K562 (cell line): ENCODE measurements at regions not wholly inside any gene's neighbourhood (a gene's known extent, or its start where the extent isn't known, plus 50 kb on each side); places are given as distances from the start of the nearest gene placed in this dataset.

Source experiments
- ATAC-seq: fragments of 200-7000 bp; cut with Tn5 transposase; 3 replicates; pipeline ENCODE4 v1.9.1; 2020; ENCODE audit warnings: moderate library complexity
- BruUV-seq: library from RNA; stranded (reverse); fragments of 400-500 nt; replicated peaks from 2 replicates; lab custom pipeline; 2021; lab: Mats Ljungman, UMichigan
- CTCF ChIA-PET: fragments of 300-600 bp; formaldehyde crosslinking; extraction: SDS; loops from one replicate; lab custom pipeline; 2021; ENCODE audit warnings: low intra/inter-chr PET ratio; lab: Yijun Ruan, JAX
- POLR2A ChIA-PET: fragments of 300-600, 350-650 bp; sonication (Branson Sonifier 250); formaldehyde crosslinking; extraction: SDS; loops from one replicate; lab custom pipeline; 2021; ENCODE audit warnings: antibody characterized with exemption, inconsistent platforms; lab: Yijun Ruan, JAX
- DNase-seq, 4 experiments: peaks; one replicate each; pipeline versions ENCODE4 v3.0.0 to v3.0.0-alpha.2; 2011 to 2018; ENCODE audit warnings: low spot score in 3 of 4, mixed read lengths in 3 of 4; ENCODE audit errors: extremely low read depth in 1 of 4
- FAIRE-seq: peaks from 2 replicates; lab custom pipeline; 2011; peaks lifted over from hg19 to GRCh38; lab: Jason Lieb, UNC
- H2AFZ ChIP-seq: 2 replicates; pipeline ENCODE4 v1.6.0; 2011; ENCODE audit warnings: low read depth, low read length, control low read depth, inconsistent platforms
- H3K27ac ChIP-seq: fragments of 200-600 bp; 3 replicates; pipeline ENCODE4 v1.8.0; 2011; ENCODE audit warnings: low read depth, mild to moderate bottlenecking, control low read depth, inconsistent platforms, low read length, moderate library complexity, mixed read lengths; ENCODE audit errors: extremely low read depth
- H3K27me3 ChIP-seq, 2 experiments: fragments of 300-600 bp in 1 of 2; 2 replicates in 1 of 2; 3 replicates in 1 of 2; pipeline versions ENCODE4 v1.6.0 to v1.8.0; 2011; ENCODE audit warnings: inconsistent platforms in 2 of 2, low read length in 2 of 2, mild to moderate bottlenecking in 1 of 2, mixed read lengths in 1 of 2, moderate library complexity in 1 of 2; ENCODE audit not compliant: control insufficient read depth in 2 of 2, insufficient read depth in 2 of 2
- H3K36me3 ChIP-seq: fragments of 300-600 bp; 3 replicates; pipeline ENCODE4 v1.8.0; 2011; ENCODE audit warnings: mild to moderate bottlenecking, low read length, inconsistent platforms; ENCODE audit not compliant: control insufficient read depth, insufficient read depth
- H3K4me1 ChIP-seq, 2 experiments: fragments of 200-600 bp in 1 of 2; replicated peaks in 1 of 2; 2 replicates in 1 of 2; 3 replicates in 1 of 2; pipeline versions ENCODE4 v1.5.1 to v1.8.0; 2011; ENCODE audit warnings: inconsistent platforms in 2 of 2, low read length in 2 of 2, mild to moderate bottlenecking in 1 of 2, mixed read lengths in 1 of 2, moderate library complexity in 1 of 2; ENCODE audit not compliant: control insufficient read depth in 2 of 2, insufficient read depth in 2 of 2
- H3K4me2 ChIP-seq: 2 replicates; pipeline ENCODE4 v1.6.1; 2011; ENCODE audit warnings: low read length, control low read depth, inconsistent platforms, mixed read lengths; ENCODE audit not compliant: insufficient read depth
- H3K4me3 ChIP-seq: fragments of 200-600 bp; sonication (generic), shearing (Covaris generic); 2 replicates; pipeline ENCODE4 v1.5.1; 2016; ENCODE audit warnings: control low read depth, inconsistent platforms
- H3K79me2 ChIP-seq: fragments of 200-600 bp; 3 replicates; pipeline ENCODE4 v1.8.0; 2011; ENCODE audit warnings: low read length, inconsistent platforms; ENCODE audit not compliant: control insufficient read depth, insufficient read depth
- H3K9ac ChIP-seq, 2 experiments: 2 replicates each; pipeline versions ENCODE4 v1.6.0 to v1.6.1; 2011; ENCODE audit warnings: low read depth in 2 of 2, low read length in 2 of 2, control low read depth in 1 of 2, inconsistent platforms in 1 of 2, mild to moderate bottlenecking in 1 of 2, mixed read lengths in 1 of 2; ENCODE audit not compliant: insufficient read depth in 1 of 2
- H3K9me1 ChIP-seq: one replicate; pipeline ENCODE4 v1.6.0; 2011; ENCODE audit warnings: inconsistent platforms, mild to moderate bottlenecking, low read length, moderate library complexity; ENCODE audit not compliant: control insufficient read depth, insufficient read depth
- H3K9me3 ChIP-seq: replicated peaks from 2 replicates; pipeline ENCODE4 v1.5.1; 2011; ENCODE audit warnings: low read depth, low read length, inconsistent platforms; ENCODE audit not compliant: control insufficient read depth, insufficient read depth
- H4K20me1 ChIP-seq: replicated peaks from 2 replicates; pipeline ENCODE4 v1.6.1; 2011; ENCODE audit warnings: low read length, inconsistent platforms, mixed read lengths; ENCODE audit not compliant: control insufficient read depth, insufficient read depth
- ATF6 ChIP-seq: sonication (generic); formaldehyde crosslinking; IDR thresholded peaks from 2 replicates; pipeline ENCODE4 v1.4.0; 2020; ENCODE audit warnings: mild to moderate bottlenecking, missing genetic modification reagents
- BACH1 ChIP-seq: fragments of 200-800 bp; sonication (Bioruptor generic); IDR thresholded peaks from 2 replicates; pipeline ENCODE4 v1.6.1; 2016; ENCODE audit warnings: missing genetic modification characterization, missing compliant biosample characterization
- CHD2 ChIP-seq: IDR thresholded peaks from 2 replicates; pipeline ENCODE4 v1.6.1; 2011; ENCODE audit warnings: low read depth, low read length
- FOXO4 ChIP-seq: fragments of 450-650 bp; formaldehyde crosslinking; IDR thresholded peaks from 2 replicates; pipeline ENCODE4 v1.4.0; 2020; ENCODE audit warnings: mild to moderate bottlenecking, moderate library complexity
- MAFG ChIP-seq: fragments of 450-650 bp; conservative IDR thresholded peaks from 2 replicates; pipeline ENCODE4 v1.6.1; 2016; ENCODE audit warnings: missing genetic modification characterization, missing compliant biosample characterization
- MTA3 ChIP-seq: fragments of 450-650 bp; formaldehyde crosslinking; IDR thresholded peaks from 2 replicates; pipeline ENCODE4 v1.6.1; 2017; ENCODE audit warnings: mild to moderate bottlenecking, borderline replicate concordance
- MTF1 ChIP-seq: fragments of 250-450 bp; sonication (Bioruptor Pico); IDR thresholded peaks from 2 replicates; pipeline ENCODE4 v1.9.0; 2021; ENCODE audit warnings: moderate library complexity, mild to moderate bottlenecking, inconsistent platforms, borderline replicate concordance
- NCOA6 ChIP-seq: fragments of 450-650 bp; IDR thresholded peaks from 2 replicates; pipeline ENCODE4 v1.6.1; 2017; ENCODE audit warnings: mild to moderate bottlenecking
- RREB1 ChIP-seq: fragments of 250-450 bp; sonication (Bioruptor Pico); IDR thresholded peaks from 2 replicates; pipeline ENCODE4 v1.4.0; 2020
- STAT5A ChIP-seq: IDR thresholded peaks from 2 replicates; pipeline ENCODE4 v1.6.1; 2012; ENCODE audit warnings: low read length, inconsistent platforms, borderline replicate concordance
- SUPT5H ChIP-seq: fragments of 450-650 bp; IDR thresholded peaks from 2 replicates; pipeline ENCODE4 v1.6.1; 2016
- ZNF274 ChIP-seq: IDR thresholded peaks from 2 replicates; pipeline ENCODE4 v1.6.1; 2011; ENCODE audit warnings: low read depth, mild to moderate bottlenecking, low read length, moderate library complexity, borderline replicate concordance
- ZNF699 ChIP-seq: fragments of 250-450 bp; sonication (Bioruptor Pico); IDR thresholded peaks from 2 replicates; pipeline ENCODE4 v1.8.0; 2021; ENCODE audit warnings: mild to moderate bottlenecking, moderate library complexity; ENCODE audit not compliant: insufficient replicate concordance
- ZSCAN32 ChIP-seq: fragments of 450-650 bp; formaldehyde crosslinking; IDR thresholded peaks from 2 replicates; pipeline ENCODE4 v1.4.0; 2020; ENCODE audit warnings: mild to moderate bottlenecking, moderate library complexity
- WGBS: fragments of 100-300 bp; shearing (Covaris generic); methylation state at CpG from one replicate; pipeline ENCODE4 v1.1.6; 2016; ENCODE audit warnings: low coverage, mixed read lengths; ENCODE audit not compliant: insufficient coverage; ENCODE audit errors: missing lambda C conversion rate; 5-methylcytosine and 5-hydroxymethylcytosine counted together
- in situ Hi-C: fragments of 300-500 bp; cut with MboI; formaldehyde crosslinking; loops from 4 replicates; pipeline ENCODE4 v1.15.0; 2018; ENCODE audit warnings: inconsistent platforms, mixed read lengths
- intact Hi-C: fragments of 100-400 bp; cut with micrococcal nuclease; formaldehyde crosslinking; loops from 2 replicates; pipeline ENCODE4 v1.14.2; 2022

GRCh38 chr11:90426442-90426841 lies 203.6 kb upstream of the CHORDC1 start:
- H3K9ac ChIP-seq = no peak overlapping the region
- BruUV-seq = no TSS peak
- TF ChIP-seq RREB1 (no peak), MTF1 (CRISPR knock-in tag) (no peak), BACH1 (no peak), ATF6 (CRISPR knock-in tag) (no peak), ZSCAN32 (CRISPR knock-in tag) (no peak), CHD2 (no peak), FOXO4 (no peak), MAFG (tag) (no peak), ZNF699 (CRISPR knock-in tag) (no peak), MTA3 (no peak), STAT5A (no peak), SUPT5H (no peak), ZNF274 (no peak), NCOA6 (no peak)
- no peak overlapping the region for H3K4me2 ChIP-seq
- H3K27me3 ChIP-seq = no peaks in the 10 kb centered on the region
- ChIA-PET POLR2A (no interaction called here), CTCF (no interaction called here)
- no peaks in the 10 kb centered on the region for H3K9me1 ChIP-seq
- no peaks in the 10 kb centered on the region for H3K79me2 ChIP-seq
- no peaks in the 10 kb centered on the region for H3K4me1 ChIP-seq
- WGBS = 1% methylated on average over 5 of the region's 5 CpGs
- no peaks in the 10 kb centered on the region for H3K9me3 ChIP-seq
- in situ Hi-C loops (no loop called here), intact Hi-C loops (no loop called here)
- H4K20me1 ChIP-seq = no peaks in the 10 kb centered on the region
- no peak overlapping the region for H3K4me3 ChIP-seq
- H3K27ac ChIP-seq = no peak overlapping the region
- H3K36me3 ChIP-seq = no peaks in the 10 kb centered on the region
- ATAC-seq (no peak), DNase-seq (no peak), FAIRE-seq (no peak)
- no peak overlapping the region for H2AFZ ChIP-seq
